Upper lobe of right lung (tissue), 1 donor: ENCODE measurements at regions not wholly inside any gene's neighbourhood (a gene's known extent, or its start where the extent isn't known, plus 50 kb on each side); places are given as distances from the start of the nearest gene placed in this dataset.

ENCODE experiments used
- ATAC-seq: fragments of 200-7000 bp; cut with Tn5 transposase; one replicate; pipeline ENCODE4 v1.9.1; 2020; ENCODE audit warnings: mild to moderate bottlenecking, moderate library complexity
- DNase-seq: peaks from one replicate; pipeline ENCODE4 v3.0.0-alpha.2; 2020
- H3K27ac ChIP-seq: fragments of 200-600 bp; one replicate; pipeline ENCODE4 v1.8.0; 2022
- H3K27me3 ChIP-seq: fragments of 200-600 bp; one replicate; pipeline ENCODE4 v1.8.0; 2022; ENCODE audit warnings: mild to moderate bottlenecking
- H3K36me3 ChIP-seq: fragments of 200-600 bp; one replicate; pipeline ENCODE4 v1.8.0; 2022
- H3K4me1 ChIP-seq: fragments of 200-600 bp; one replicate; pipeline ENCODE4 v1.8.0; 2022
- H3K4me3 ChIP-seq: fragments of 200-600 bp; one replicate; pipeline ENCODE4 v1.8.0; 2022; ENCODE audit warnings: mild to moderate bottlenecking
- H3K9me3 ChIP-seq: fragments of 200-600 bp; one replicate; pipeline ENCODE4 v1.8.0; 2022
- CTCF ChIP-seq: fragments of 200-600 bp; IDR thresholded peaks from one replicate; pipeline ENCODE4 v1.8.0; 2022; ENCODE audit warnings: antibody characterized with exemption
- intact Hi-C: fragments of 100-400 bp; cut with DNase I; formaldehyde crosslinking; loops from one replicate; pipeline ENCODE4 v1.11.0; 2022
- donor health status: DM: no; HTN: yes; CAD: no; lungs with severe emphysema.

DNA sequence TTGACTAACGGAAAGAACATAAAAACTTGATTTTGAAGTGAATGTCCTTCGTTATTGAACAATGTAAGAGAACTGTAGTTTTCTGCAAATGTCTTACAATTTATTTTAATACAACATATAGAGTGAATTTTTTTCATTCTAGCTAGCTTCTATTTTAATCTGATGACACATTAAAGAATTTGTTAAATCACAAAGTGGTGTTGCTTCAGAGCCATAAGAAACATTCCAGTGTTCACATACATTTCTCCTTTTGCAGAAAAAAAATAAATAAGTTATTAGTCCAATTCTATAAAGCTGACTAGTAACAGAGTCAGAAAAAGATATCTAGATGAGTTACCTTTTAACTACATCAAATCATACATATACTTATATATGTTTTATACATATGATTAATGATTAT, 914.3 kb upstream of the SLC39A10 start:
- ATAC-seq (no peak), DNase-seq (no peak)
- TF ChIP-seq CTCF, result no peak
- Histone ChIP-seq H3K9me3 (no peaks in the 10 kb centered on the region), H3K4me1 (no peaks in the 10 kb centered on the region), H3K27ac (no peak overlapping the region), H3K4me3 (no peak overlapping the region), H3K27me3 (no peaks in the 10 kb centered on the region), H3K36me3 (no peaks in the 10 kb centered on the region)
- intact Hi-C loops, result no loop called here

DNA sequence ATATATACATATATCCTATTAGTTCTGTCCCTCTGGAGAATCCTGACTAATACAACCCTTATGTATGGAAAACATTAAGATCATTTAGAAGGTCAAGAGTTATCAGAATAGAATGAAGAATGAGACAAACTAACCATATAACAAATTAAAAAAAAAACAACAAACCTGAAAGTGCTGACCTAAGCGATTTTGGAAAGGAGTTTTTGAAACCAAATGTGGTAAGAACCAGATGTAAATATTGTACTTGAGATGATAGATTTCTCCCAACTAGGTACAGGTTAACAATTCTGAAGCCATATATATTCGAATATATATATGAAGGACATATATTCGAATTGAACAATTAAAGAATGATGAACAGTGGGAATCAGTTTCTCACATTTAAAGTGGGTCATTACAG, 917.8 kb upstream of the SLC39A10 start:
- intact Hi-C loops, result no loop called here
- Histone ChIP-seq H3K4me1 (no peaks in the 10 kb centered on the region), H3K36me3 (no peaks in the 10 kb centered on the region), H3K4me3 (no peak overlapping the region), H3K9me3 (no peaks in the 10 kb centered on the region), H3K27me3 (no peaks in the 10 kb centered on the region), H3K27ac (no peak overlapping the region)
- no peak for ATAC-seq
- no peak for TF ChIP-seq CTCF
- DNase-seq, result no peak

DNA sequence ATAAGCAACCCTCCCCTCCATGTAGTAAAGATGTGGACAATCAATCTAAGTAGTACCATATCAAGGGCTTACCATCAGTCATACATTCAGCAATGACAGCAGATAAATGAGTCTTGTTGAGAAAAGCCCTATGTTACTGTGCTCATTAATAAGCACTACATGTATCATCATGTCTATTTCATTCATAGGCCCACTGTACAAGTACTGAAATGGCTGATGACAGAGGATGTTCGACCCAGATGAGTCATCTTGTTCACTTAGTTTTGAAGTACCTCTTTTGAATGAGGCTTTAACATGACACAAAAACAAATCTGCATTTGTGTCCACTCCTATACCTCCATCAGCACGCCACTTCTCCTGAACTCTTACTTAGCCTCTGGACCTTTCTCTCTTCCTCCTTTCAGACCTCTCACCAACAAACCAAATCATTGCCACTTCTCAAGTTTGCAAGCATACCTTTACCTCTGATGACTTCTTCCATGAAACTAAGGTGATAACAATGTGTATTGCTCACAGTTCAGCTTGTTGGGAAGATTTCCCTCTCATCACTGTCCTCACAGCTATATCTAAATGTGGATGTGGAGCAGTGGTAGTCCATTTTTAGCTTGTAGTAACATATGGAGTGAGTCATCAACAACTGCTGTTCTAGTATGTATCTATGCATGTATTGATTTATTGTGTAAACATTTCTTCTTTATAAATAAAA, 921.0 kb upstream of the SLC39A10 start:
- Histone ChIP-seq H3K36me3 (no peaks in the 10 kb centered on the region), H3K4me3 (no peak overlapping the region), H3K27me3 (no peaks in the 10 kb centered on the region), H3K9me3 (no peaks in the 10 kb centered on the region), H3K4me1 (no peaks in the 10 kb centered on the region), H3K27ac (no peak overlapping the region)
- intact Hi-C loops, result no loop called here
- DNase-seq, result no peak
- no peak for ATAC-seq
- no peak for TF ChIP-seq CTCF

DNA sequence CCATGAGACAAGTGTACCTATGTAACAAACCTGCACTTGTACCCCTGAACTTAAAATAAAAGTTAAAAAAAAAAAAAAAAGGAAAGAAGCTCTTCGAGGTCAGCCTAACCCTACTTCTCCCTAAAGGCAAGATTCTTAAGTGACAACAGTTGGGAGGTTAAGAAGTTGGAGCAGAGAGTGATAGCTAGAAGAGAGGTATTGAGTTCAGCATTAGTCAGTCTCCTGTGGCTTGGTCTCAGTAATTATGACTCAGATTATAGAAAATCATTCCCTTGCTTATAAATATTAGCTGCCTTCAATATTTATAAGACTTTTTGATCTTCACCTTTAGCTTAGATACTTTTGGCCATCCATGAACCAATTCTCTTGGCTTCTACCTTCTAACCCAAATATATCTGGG, 926.8 kb upstream of the SLC39A10 start:
- no peak overlapping the region for H3K4me3 ChIP-seq
- intact Hi-C loops, result no loop called here
- ATAC-seq (no peak), DNase-seq (no peak)
- no peaks in the 10 kb centered on the region for H3K9me3 ChIP-seq
- H3K27me3 ChIP-seq, result no peaks in the 10 kb centered on the region
- TF ChIP-seq CTCF, result no peak
- H3K4me1 ChIP-seq, result no peaks in the 10 kb centered on the region
- H3K27ac ChIP-seq, result no peak overlapping the region
- H3K36me3 ChIP-seq, result no peaks in the 10 kb centered on the region

GRCh38 chr2:194725169-194725568, 931.9 kb upstream of the SLC39A10 start:
- Histone ChIP-seq H3K4me1 (no peaks in the 10 kb centered on the region), H3K9me3 (no peaks in the 10 kb centered on the region), H3K4me3 (no peak overlapping the region), H3K27me3 (no peaks in the 10 kb centered on the region), H3K36me3 (no peaks in the 10 kb centered on the region), H3K27ac (no peak overlapping the region)
- ATAC-seq, result no peak
- TF ChIP-seq CTCF, result no peak
- DNase-seq, result no peak
- intact Hi-C loops, result no loop called here

GRCh38 chr2:194723446-194723845, 933.6 kb upstream of the SLC39A10 start:
- Histone ChIP-seq H3K36me3 (no peaks in the 10 kb centered on the region), H3K27ac (no peak overlapping the region), H3K9me3 (no peaks in the 10 kb centered on the region), H3K4me1 (no peaks in the 10 kb centered on the region), H3K27me3 (no peaks in the 10 kb centered on the region), H3K4me3 (no peak overlapping the region)
- DNase-seq, result no peak
- no peak for TF ChIP-seq CTCF
- no peak for ATAC-seq
- intact Hi-C loops, result no loop called here
